Endothelial cell of umbilical vein (primary cell): ENCODE measurements at regions not wholly inside any gene's neighbourhood (a gene's known extent, or its start where the extent isn't known, plus 50 kb on each side); places are given as distances from the start of the nearest gene placed in this dataset.

ENCODE experiments used
- BruUV-seq: library from RNA; stranded (reverse); fragments of 400-500 nt; replicated peaks from 2 replicates; lab custom pipeline; 2021; lab: Mats Ljungman, UMichigan
- CTCF ChIA-PET: fragments of 300-600, 350-600 bp; sonication (Branson Sonifier 250); formaldehyde crosslinking; loops from one replicate; lab custom pipeline; 2021; ENCODE audit warnings: antibody characterized with exemption, inconsistent platforms; lab: Charles Lee
- POLR2A ChIA-PET: fragments of 300-600, 350-600 bp; sonication (Branson Sonifier 250); formaldehyde crosslinking; loops from one replicate; lab custom pipeline; 2021; ENCODE audit warnings: antibody characterized with exemption, inconsistent platforms; lab: Charles Lee
- DNase-seq: peaks from one replicate; pipeline ENCODE4 v3.0.0-alpha.2; 2011; ENCODE audit warnings: low read depth, low spot score
- FAIRE-seq: peaks from 2 replicates; lab custom pipeline; 2011; peaks lifted over from hg19 to GRCh38; lab: Jason Lieb, UNC
- H2AFZ ChIP-seq: 2 replicates; pipeline ENCODE4 v1.6.0; 2012; ENCODE audit warnings: low read depth, low read length, control low read depth, inconsistent platforms
- H3K27ac ChIP-seq: 2 replicates; pipeline ENCODE4 v1.5.1; 2011; ENCODE audit warnings: low read depth, mild to moderate bottlenecking, control low read depth, low read length, moderate library complexity; ENCODE audit not compliant: insufficient read depth
- H3K27me3 ChIP-seq, 2 experiments: 2 replicates each; pipeline versions ENCODE4 v1.6.0 to v1.6.1; 2011; ENCODE audit warnings: low read length in 2 of 2, mixed read lengths in 1 of 2; ENCODE audit not compliant: control insufficient read depth in 2 of 2, insufficient read depth in 2 of 2
- H3K36me3 ChIP-seq, 2 experiments: 2 replicates in 1 of 2; 3 replicates in 1 of 2; pipeline ENCODE4 v1.5.1; 2011; ENCODE audit warnings: low read length in 2 of 2, mild to moderate bottlenecking in 1 of 2, moderate library complexity in 1 of 2; ENCODE audit not compliant: control insufficient read depth in 2 of 2, insufficient read depth in 2 of 2; ENCODE audit errors: extremely low read depth in 1 of 2
- H3K4me1 ChIP-seq: 3 replicates; pipeline ENCODE4 v1.5.1; 2011; ENCODE audit warnings: mild to moderate bottlenecking, low read length; ENCODE audit not compliant: control insufficient read depth, insufficient read depth; ENCODE audit errors: extremely low read depth
- H3K4me2 ChIP-seq: 2 replicates; pipeline ENCODE4 v1.6.1; 2011; ENCODE audit warnings: low read length, control low read depth, mixed read lengths; ENCODE audit not compliant: insufficient read depth
- H3K4me3 ChIP-seq, 3 experiments: fragments of 200-600 bp in 1 of 3; sonication (generic), shearing (Covaris generic) in 1 of 3; replicated peaks in 1 of 3; 2 replicates each; pipeline ENCODE4 v1.5.1; 2011 to 2016; ENCODE audit warnings: control low read depth in 3 of 3, low read length in 3 of 3, mild to moderate bottlenecking in 2 of 3, inconsistent platforms in 1 of 3, low read depth in 1 of 3, moderate library complexity in 1 of 3; ENCODE audit not compliant: insufficient read depth in 1 of 3
- H3K79me2 ChIP-seq: 2 replicates; pipeline ENCODE4 v1.6.0; 2012; ENCODE audit warnings: low read length, inconsistent platforms; ENCODE audit not compliant: control insufficient read depth, insufficient read depth
- H3K9ac ChIP-seq: replicated peaks from 2 replicates; pipeline ENCODE3; 2011; ENCODE audit warnings: low read length, control low read depth; ENCODE audit not compliant: insufficient read depth; ENCODE audit errors: extremely low read depth
- H3K9me1 ChIP-seq: replicated peaks from 3 replicates; pipeline ENCODE4 v1.6.0; 2011; ENCODE audit warnings: mild to moderate bottlenecking, low read length; ENCODE audit not compliant: control insufficient read depth, insufficient read depth; ENCODE audit errors: extremely low read depth
- H3K9me3 ChIP-seq: replicated peaks from 2 replicates; pipeline ENCODE4 v1.5.1; 2012; ENCODE audit warnings: low read length, inconsistent platforms; ENCODE audit not compliant: control insufficient read depth, insufficient read depth
- H4K20me1 ChIP-seq: replicated peaks from 2 replicates; pipeline ENCODE3; 2011; ENCODE audit warnings: mild to moderate bottlenecking, low read length; ENCODE audit not compliant: control insufficient read depth, insufficient read depth; ENCODE audit errors: extremely low read depth
- EZH2 ChIP-seq: IDR thresholded peaks from 2 replicates; pipeline ENCODE4 v1.6.1; 2012; ENCODE audit warnings: borderline replicate concordance, low read depth, mild to moderate bottlenecking, moderate library complexity, low read length, inconsistent platforms; ENCODE audit not compliant: severe bottlenecking
- FOS ChIP-seq: IDR thresholded peaks from 2 replicates; pipeline ENCODE4 v1.6.1; 2011; ENCODE audit warnings: mild to moderate bottlenecking, low read length, moderate library complexity, borderline replicate concordance; ENCODE audit not compliant: insufficient read depth
- JUN ChIP-seq: IDR thresholded peaks from 2 replicates; pipeline ENCODE4 v1.6.1; 2011; ENCODE audit warnings: borderline replicate concordance, low read depth; ENCODE audit not compliant: insufficient read length, insufficient read depth
- POLR2A ChIP-seq: IDR thresholded peaks from 2 replicates; pipeline ENCODE4 v1.6.1; 2012; ENCODE audit warnings: low read depth, mild to moderate bottlenecking, control low read depth, low read length
- POLR2AphosphoS5 ChIP-seq: IDR thresholded peaks from 2 replicates; pipeline ENCODE4 v1.6.1; 2012; ENCODE audit warnings: low read depth, mild to moderate bottlenecking, control low read depth, low read length, moderate library complexity; ENCODE audit not compliant: insufficient read depth
- dilution Hi-C: fragments of 300-500 bp; cut with MboI; formaldehyde crosslinking; loops from one replicate; pipeline ENCODE4 v1.15.0; 2019; ENCODE audit warnings: low sequenced_read_pairs; ENCODE audit not compliant: extremely low pct_ligation_motif_present
- intact Hi-C: fragments of 100-400 bp; cut with micrococcal nuclease; formaldehyde crosslinking; loops from one replicate; pipeline ENCODE4 v1.10.0; 2022
- TF ChIP-seq, protein P1 (sequence below): IDR thresholded peaks from 2 replicates; pipeline ENCODE4 v1.6.1; 2011; ENCODE audit not compliant: insufficient read depth, insufficient read length
- TF ChIP-seq, protein P2 (sequence below), 2 donors: IDR thresholded peaks; 1 replicate in 1 of 2; 2 replicates in 1 of 2; pipeline ENCODE4 v1.5.1; 2011; ENCODE audit warnings: low read length in 2 of 2, mild to moderate bottlenecking in 2 of 2, moderate library complexity in 2 of 2, control low read depth in 1 of 2, inconsistent platforms in 1 of 2, low read depth in 1 of 2; ENCODE audit not compliant: insufficient read depth in 1 of 2; ENCODE audit errors: extremely low read depth in 1 of 2

DNA sequence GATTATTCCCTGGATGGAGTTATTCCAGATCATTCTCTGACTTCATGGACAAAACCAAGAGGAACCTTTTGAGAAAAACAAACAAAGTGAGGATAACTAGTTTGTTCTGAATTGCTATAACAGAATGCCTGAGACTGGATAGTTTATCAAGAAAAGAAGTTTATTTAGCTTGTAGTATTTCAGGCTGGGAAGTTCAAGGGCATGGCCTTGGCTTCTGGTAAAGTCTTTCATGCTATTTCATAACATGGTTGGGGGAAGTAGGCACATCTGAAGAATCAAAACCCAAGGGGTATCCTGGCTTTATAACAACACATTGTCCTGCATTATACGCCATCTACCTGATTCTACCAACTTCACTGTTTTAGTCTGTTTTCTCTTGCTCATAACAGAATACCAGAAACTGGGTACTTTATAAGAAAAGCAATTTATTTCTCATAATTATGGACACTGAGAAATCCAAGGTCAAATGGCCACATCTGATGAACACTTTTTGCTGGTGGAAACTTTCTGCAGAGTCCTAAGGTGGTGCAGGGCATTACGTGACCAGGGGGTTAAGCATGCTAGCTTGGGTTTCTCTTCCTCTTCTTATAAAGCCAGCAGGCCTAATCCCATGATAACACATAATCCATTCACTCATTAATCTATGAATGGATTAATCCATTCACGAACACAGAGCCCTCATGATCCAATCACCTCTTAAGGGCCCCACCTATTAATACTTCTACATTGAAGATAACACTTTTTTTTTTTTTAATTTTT lies 186.1 kb upstream of the PRSS16 start:
- ChIA-PET POLR2A (no interaction called here), CTCF (no interaction called here)
- DNase-seq (no peak), FAIRE-seq (no peak)
- no peaks in the 10 kb centered on the region for H3K4me1 ChIP-seq
- intact Hi-C loops (no loop called here), dilution Hi-C loops (no loop called here)
- H3K4me2 ChIP-seq, result no peak overlapping the region
- H3K27me3 ChIP-seq, result peaks cover 1 to 2% of the 10 kb centered on the region in 2 experiments
- H3K79me2 ChIP-seq, result no peaks in the 10 kb centered on the region
- TF ChIP-seq JUN, result no peak
- TF ChIP-seq POLR2A, result no peak
- TF ChIP-seq EZH2, result no peak
- TF ChIP-seq, protein P1, sequence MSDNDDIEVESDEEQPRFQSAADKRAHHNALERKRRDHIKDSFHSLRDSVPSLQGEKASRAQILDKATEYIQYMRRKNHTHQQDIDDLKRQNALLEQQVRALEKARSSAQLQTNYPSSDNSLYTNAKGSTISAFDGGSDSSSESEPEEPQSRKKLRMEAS, result no peak
- TF ChIP-seq FOS, result no peak
- TF ChIP-seq POLR2AphosphoS5, result no peak
- TF ChIP-seq, protein P2, sequence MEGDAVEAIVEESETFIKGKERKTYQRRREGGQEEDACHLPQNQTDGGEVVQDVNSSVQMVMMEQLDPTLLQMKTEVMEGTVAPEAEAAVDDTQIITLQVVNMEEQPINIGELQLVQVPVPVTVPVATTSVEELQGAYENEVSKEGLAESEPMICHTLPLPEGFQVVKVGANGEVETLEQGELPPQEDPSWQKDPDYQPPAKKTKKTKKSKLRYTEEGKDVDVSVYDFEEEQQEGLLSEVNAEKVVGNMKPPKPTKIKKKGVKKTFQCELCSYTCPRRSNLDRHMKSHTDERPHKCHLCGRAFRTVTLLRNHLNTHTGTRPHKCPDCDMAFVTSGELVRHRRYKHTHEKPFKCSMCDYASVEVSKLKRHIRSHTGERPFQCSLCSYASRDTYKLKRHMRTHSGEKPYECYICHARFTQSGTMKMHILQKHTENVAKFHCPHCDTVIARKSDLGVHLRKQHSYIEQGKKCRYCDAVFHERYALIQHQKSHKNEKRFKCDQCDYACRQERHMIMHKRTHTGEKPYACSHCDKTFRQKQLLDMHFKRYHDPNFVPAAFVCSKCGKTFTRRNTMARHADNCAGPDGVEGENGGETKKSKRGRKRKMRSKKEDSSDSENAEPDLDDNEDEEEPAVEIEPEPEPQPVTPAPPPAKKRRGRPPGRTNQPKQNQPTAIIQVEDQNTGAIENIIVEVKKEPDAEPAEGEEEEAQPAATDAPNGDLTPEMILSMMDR (IDR thresholded peaks at IDR 0.05; ENCODE audit: extremely low read depth in 1 of 2, insufficient read depth in 1 of 2, low read depth in 1 of 2, low read length in 2 of 2), result no peak
- H2AFZ ChIP-seq, result no peak overlapping the region
- no peaks in the 10 kb centered on the region for H3K9me3 ChIP-seq
- H3K36me3 ChIP-seq, result no peaks in the 10 kb centered on the region
- H3K4me3 ChIP-seq, result no peak overlapping the region
- no peaks in the 10 kb centered on the region for H3K9me1 ChIP-seq
- no peaks in the 10 kb centered on the region for H4K20me1 ChIP-seq
- no TSS peak for BruUV-seq
- H3K27ac ChIP-seq, result no peak overlapping the region
- H3K9ac ChIP-seq, result no peak overlapping the region
